Progenitor cell of endocrine pancreas (in vitro differentiated cells): ENCODE measurements at regions not wholly inside any gene's neighbourhood (a gene's known extent, or its start where the extent isn't known, plus 50 kb on each side); places are given as distances from the start of the nearest gene placed in this dataset.

Experiments used
- DNase-seq: peaks from one replicate; pipeline ENCODE4 v3.0.0; 2021; ENCODE audit warnings: low spot score; ENCODE audit not compliant: unreplicated experiment
- H3K27ac Mint-ChIP-seq: 2 replicates; pipeline ENCODE4 v1.8.0; 2021; ENCODE audit warnings: mild to moderate bottlenecking, moderate library complexity, mixed read lengths
- H3K27me3 Mint-ChIP-seq: 2 replicates; pipeline ENCODE4 v1.8.0; 2021; ENCODE audit warnings: mixed read lengths
- H3K36me3 Mint-ChIP-seq: 2 replicates; pipeline ENCODE4 v1.8.0; 2022; ENCODE audit warnings: mixed read lengths; ENCODE audit not compliant: insufficient read depth
- H3K4me1 Mint-ChIP-seq: 2 replicates; pipeline ENCODE4 v1.8.0; 2021; ENCODE audit warnings: low read depth, mixed read lengths
- H3K4me3 Mint-ChIP-seq: 2 replicates; pipeline ENCODE4 v1.8.0; 2021; ENCODE audit warnings: low read depth, mild to moderate bottlenecking, moderate library complexity, mixed read lengths
- H3K9me3 Mint-ChIP-seq: 2 replicates; pipeline ENCODE4 v1.8.0; 2021; ENCODE audit warnings: low read depth, mixed read lengths
- CTCF ChIP-seq: fragments of 200-600 bp; sonication (generic); IDR thresholded peaks from one replicate; pipeline ENCODE4 v1.5.0; 2021; ENCODE audit warnings: antibody characterized with exemption, mild to moderate bottlenecking; ENCODE audit not compliant: unreplicated experiment

DNA sequence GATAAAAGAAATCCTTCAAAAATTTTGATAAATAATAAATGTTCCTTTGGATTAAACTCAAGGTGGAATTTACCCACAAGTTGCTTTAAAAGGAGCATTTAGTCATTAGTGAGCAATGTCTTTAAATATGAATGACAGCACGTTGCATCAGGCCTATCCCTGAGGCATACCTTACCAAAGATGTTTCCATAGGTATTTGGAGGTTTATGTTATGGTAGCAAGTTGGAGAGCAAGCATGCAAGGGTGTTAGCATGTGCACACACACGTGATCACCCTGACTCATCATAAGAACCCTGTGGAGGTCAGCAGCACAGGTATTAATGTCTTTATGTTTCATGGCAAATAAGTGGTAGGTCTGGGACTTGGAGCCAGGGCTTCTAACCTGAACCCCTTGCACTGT is 159.9 kb downstream of the ACTR3 start:
- Mint-ChIP-seq H3K9me3 (no peaks in the 10 kb centered on the region), H3K36me3 (no peaks in the 10 kb centered on the region), H3K27me3 (peaks cover 13% of the 10 kb centered on the region), H3K4me1 (no peaks in the 10 kb centered on the region), H3K4me3 (no peak overlapping the region), H3K27ac (no peak overlapping the region)
- DNase-seq = no peak
- no peak for TF ChIP-seq CTCF

DNA sequence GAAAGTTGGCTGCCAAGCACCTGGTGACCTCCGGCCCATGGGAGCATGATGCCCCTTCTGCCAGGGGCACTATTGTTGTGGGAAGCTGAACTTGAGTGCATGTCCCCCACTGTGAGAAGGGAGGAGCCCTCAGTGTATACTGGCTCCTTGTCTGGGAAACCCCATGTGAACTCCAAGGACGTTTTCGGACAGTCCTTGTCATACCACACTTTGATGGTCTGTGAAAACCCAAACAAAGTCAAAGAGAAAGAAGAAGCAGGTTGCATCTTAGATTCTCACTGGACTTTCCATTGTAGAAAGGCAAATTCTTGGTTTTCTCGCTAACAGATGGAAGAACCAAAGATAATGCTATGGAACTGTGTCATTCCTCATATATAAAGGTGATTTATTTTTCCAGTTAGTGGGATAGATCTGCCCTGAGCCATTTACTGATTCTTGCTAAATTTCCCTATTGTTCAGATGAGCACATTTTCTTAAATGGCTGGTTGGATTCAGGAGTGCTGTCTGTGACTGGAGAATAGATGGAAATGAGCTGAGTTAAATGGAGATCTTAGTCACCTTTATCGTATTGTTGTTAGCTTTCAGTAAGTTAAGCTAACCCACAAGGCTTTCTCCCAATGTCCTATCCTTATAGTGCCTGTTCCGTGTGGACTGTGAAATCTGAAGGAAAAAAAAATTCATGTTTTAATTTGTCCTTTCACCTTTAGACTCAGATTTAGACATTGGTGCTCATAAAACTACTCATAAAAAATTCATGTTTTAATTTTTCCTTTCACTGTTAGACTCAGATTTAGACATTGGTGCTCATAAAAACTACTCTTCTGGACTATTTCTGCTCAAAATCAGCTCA is 166.6 kb downstream of the ACTR3 start:
- Mint-ChIP-seq H3K4me3 (no peak overlapping the region), H3K4me1 (no peaks in the 10 kb centered on the region), H3K27ac (no peak overlapping the region), H3K36me3 (no peaks in the 10 kb centered on the region), H3K9me3 (no peaks in the 10 kb centered on the region), H3K27me3 (peaks cover 26% of the 10 kb centered on the region)
- no peak for DNase-seq
- no peak for TF ChIP-seq CTCF

DNA sequence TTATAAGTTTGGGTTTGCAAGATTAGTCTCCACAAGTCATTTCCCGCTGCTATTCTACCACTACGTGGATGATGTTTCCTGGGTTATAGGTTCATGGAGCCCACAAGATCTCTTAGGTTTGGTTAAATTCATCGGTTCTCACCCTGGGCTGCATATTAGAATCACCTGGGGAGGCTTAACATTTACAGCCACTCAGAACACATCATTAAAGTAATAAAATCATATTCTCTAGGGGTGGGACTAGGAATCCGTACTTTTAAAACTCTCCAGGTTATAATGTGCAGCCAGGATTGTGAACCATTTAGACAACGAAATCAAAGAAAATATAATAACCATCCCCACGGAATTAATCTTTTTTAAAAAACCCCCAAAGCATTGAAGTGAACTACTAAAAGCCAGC is 167.7 kb downstream of the ACTR3 start:
- no peak overlapping the region for H3K27ac Mint-ChIP-seq
- H3K4me3 Mint-ChIP-seq = no peak overlapping the region
- H3K4me1 Mint-ChIP-seq = no peaks in the 10 kb centered on the region
- TF ChIP-seq CTCF = no peak
- DNase-seq = no peak
- H3K27me3 Mint-ChIP-seq = peaks cover 26% of the 10 kb centered on the region
- no peaks in the 10 kb centered on the region for H3K9me3 Mint-ChIP-seq
- no peaks in the 10 kb centered on the region for H3K36me3 Mint-ChIP-seq

- Mint-ChIP-seq H3K27ac (peak overlapping the region; percentile 12), H3K4me3 (no peak overlapping the region), H3K9me3 (no peaks in the 10 kb centered on the region), H3K4me1 (no peaks in the 10 kb centered on the region), H3K36me3 (no peaks in the 10 kb centered on the region), H3K27me3 (peaks cover 14% of the 10 kb centered on the region)
- no peak for TF ChIP-seq CTCF
- DNase-seq = no peak
Measured at GRCh38 chr2:114061566-114062098, 171.7 kb downstream of the ACTR3 start.

GRCh38 chr2:114063346-114063745 is 173.5 kb downstream of the ACTR3 start:
- no peak overlapping the region for H3K4me3 Mint-ChIP-seq

More at GRCh38 chr2:114063346-114063745, 173.5 kb downstream of the ACTR3 start:
- Mint-ChIP-seq H3K9me3 (no peaks in the 10 kb centered on the region), H3K4me1 (no peaks in the 10 kb centered on the region), H3K27ac (no peak overlapping the region), H3K27me3 (peaks cover 13% of the 10 kb centered on the region), H3K36me3 (no peaks in the 10 kb centered on the region)
- DNase-seq = no peak
- no peak for TF ChIP-seq CTCF
